ENCODE measurements at regions not wholly inside any gene's neighbourhood (a gene's known extent, or its start where the extent isn't known, plus 50 kb on each side); places are given as distances from the start of the nearest gene placed in this dataset.
"Not testable (repeated sequence)": the region's sequence is repeated elsewhere in the genome, so short reads cannot be mapped to it uniquely, and the experiment has no call there.

DNA sequence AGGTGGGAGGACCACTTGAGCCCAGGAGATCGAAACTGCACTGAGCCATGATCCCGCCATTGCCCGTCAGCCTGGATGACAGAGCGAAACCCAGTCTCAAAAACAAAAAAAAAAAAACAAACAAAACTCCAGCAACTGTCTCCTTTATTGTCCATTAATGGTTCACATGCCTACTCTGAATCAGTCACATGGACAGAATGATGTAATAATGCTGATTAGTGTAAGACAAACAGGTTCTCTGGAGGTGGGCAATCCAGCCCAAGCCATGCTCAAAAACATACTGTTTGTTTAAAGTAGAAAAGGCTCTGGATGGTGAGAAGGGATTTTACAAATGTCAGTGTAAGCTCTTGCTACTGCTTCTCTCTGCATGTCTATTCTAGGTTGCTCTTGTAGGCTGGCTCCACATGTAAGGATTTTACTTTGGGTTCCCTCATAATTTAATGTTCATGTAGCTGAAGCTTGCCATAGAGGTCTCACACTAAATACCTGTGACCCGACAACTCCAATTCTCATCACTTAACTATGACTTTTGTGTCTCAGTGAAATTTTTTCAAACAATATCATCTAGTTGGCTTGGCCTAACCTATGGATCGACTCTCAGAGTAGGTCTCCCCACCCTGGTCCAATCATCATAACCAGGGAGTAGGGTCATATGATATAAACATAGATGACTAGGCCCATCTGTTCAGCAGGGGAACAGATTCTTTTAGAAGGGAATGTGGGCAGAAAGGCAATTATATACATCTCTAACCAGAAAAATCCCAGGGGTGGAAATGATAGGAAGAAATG lies 83.9 kb upstream of the SLC39A10 start:
- Histone ChIP-seq H3K36me3 (ENCODE audit: control insufficient read depth, insufficient read depth, low read length) (no peaks in the 10 kb centered on the region), H3K27me3 (ENCODE audit: control insufficient read depth, insufficient read depth, low read length, poor library complexity, severe bottlenecking) (no peaks in the 10 kb centered on the region), H3K27ac (ENCODE audit: insufficient read depth, low read depth, low read length, poor library complexity, severe bottlenecking) (no peak overlapping the region), H3K4me3 (ENCODE audit: insufficient read depth, low read depth, low read length) (no peak overlapping the region), H3K4me1 (ENCODE audit: control insufficient read depth, insufficient read depth, low read length) (no peaks in the 10 kb centered on the region), H3K9me3 (ENCODE audit: control insufficient read depth, low read length) (no peaks in the 10 kb centered on the region)
- WGBS, 2 experiments, result 94% methylated on average over 6 of the region's 6 CpGs

DNA sequence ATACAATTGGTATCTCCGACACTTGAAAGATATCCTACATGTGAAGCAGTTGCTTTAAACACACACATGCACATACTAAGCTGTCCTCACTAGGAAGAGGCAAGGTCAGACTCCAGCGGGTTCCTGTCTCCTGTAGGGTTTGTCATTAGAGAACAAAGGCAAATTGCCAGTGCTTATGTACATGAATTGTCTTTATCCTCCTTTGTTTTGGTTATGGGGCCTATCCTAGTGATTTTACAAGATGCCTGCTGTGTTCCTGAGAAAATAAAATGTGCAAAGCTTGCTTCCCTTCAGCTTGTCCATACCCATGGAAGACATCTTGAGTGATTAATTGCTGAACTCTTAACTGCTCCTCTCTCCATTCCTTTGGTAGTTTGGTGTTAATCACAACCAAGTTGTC lies 86.7 kb upstream of the SLC39A10 start:
- Histone ChIP-seq H3K27me3 (ENCODE audit: control insufficient read depth, insufficient read depth, low read length, poor library complexity, severe bottlenecking) (no peaks in the 10 kb centered on the region), H3K4me1 (ENCODE audit: control insufficient read depth, insufficient read depth, low read length) (no peaks in the 10 kb centered on the region), H3K4me3 (ENCODE audit: insufficient read depth, low read depth, low read length) (no peak overlapping the region), H3K9me3 (ENCODE audit: control insufficient read depth, low read length) (no peaks in the 10 kb centered on the region), H3K27ac (ENCODE audit: insufficient read depth, low read depth, low read length, poor library complexity, severe bottlenecking) (no peak overlapping the region), H3K36me3 (ENCODE audit: control insufficient read depth, insufficient read depth, low read length) (no peaks in the 10 kb centered on the region)
- 76 to 81% methylated on average over 2 of the region's 2 CpGs for WGBS, 2 experiments

- WGBS, 2 experiments, result 89 to 94% methylated on average over 3 of the region's 3 CpGs
- no peak overlapping the region for H3K27ac ChIP-seq (ENCODE audit: insufficient read depth, low read depth, low read length, poor library complexity, severe bottlenecking)
- no peaks in the 10 kb centered on the region for H3K36me3 ChIP-seq (ENCODE audit: control insufficient read depth, insufficient read depth, low read length)
- H3K4me1 ChIP-seq (ENCODE audit: control insufficient read depth, insufficient read depth, low read length), result no peaks in the 10 kb centered on the region
- H3K27me3 ChIP-seq (ENCODE audit: control insufficient read depth, insufficient read depth, low read length, poor library complexity, severe bottlenecking), result no peaks in the 10 kb centered on the region
- H3K9me3 ChIP-seq (ENCODE audit: control insufficient read depth, low read length), result no peaks in the 10 kb centered on the region
- no peak overlapping the region for H3K4me3 ChIP-seq (ENCODE audit: insufficient read depth, low read depth, low read length)
Measured at GRCh38 chr2:195569255-195569654, 87.8 kb upstream of the SLC39A10 start.

GRCh38 chr2:195564625-195565135 lies 92.3 kb upstream of the SLC39A10 start:
- H3K9me3 ChIP-seq (ENCODE audit: control insufficient read depth, low read length); H3K4me1 ChIP-seq (ENCODE audit: control insufficient read depth, insufficient read depth, low read length); H3K27me3 ChIP-seq (ENCODE audit: control insufficient read depth, insufficient read depth, low read length, poor library complexity, severe bottlenecking); H3K36me3 ChIP-seq (ENCODE audit: control insufficient read depth, insufficient read depth, low read length); H3K27ac ChIP-seq (ENCODE audit: insufficient read depth, low read depth, low read length, poor library complexity, severe bottlenecking); H3K4me3 ChIP-seq (ENCODE audit: insufficient read depth, low read depth, low read length): not testable (repeated sequence)
- 95 to 96% methylated on average over 8 of the region's 8 CpGs for WGBS, 2 experiments

GRCh38 chr2:195563857-195564512 lies 93.0 kb upstream of the SLC39A10 start:
- no peaks in the 10 kb centered on the region for H3K4me1 ChIP-seq (ENCODE audit: control insufficient read depth, insufficient read depth, low read length)
- no peak overlapping the region for H3K4me3 ChIP-seq (ENCODE audit: insufficient read depth, low read depth, low read length)
- no peaks in the 10 kb centered on the region for H3K36me3 ChIP-seq (ENCODE audit: control insufficient read depth, insufficient read depth, low read length)
- WGBS, 2 experiments, result 94% methylated on average over 11 to 12 of the region's 12 CpGs
- H3K27ac ChIP-seq (ENCODE audit: insufficient read depth, low read depth, low read length, poor library complexity, severe bottlenecking), result no peak overlapping the region
- no peaks in the 10 kb centered on the region for H3K9me3 ChIP-seq (ENCODE audit: control insufficient read depth, low read length)
- H3K27me3 ChIP-seq (ENCODE audit: control insufficient read depth, insufficient read depth, low read length, poor library complexity, severe bottlenecking), result no peaks in the 10 kb centered on the region

DNA sequence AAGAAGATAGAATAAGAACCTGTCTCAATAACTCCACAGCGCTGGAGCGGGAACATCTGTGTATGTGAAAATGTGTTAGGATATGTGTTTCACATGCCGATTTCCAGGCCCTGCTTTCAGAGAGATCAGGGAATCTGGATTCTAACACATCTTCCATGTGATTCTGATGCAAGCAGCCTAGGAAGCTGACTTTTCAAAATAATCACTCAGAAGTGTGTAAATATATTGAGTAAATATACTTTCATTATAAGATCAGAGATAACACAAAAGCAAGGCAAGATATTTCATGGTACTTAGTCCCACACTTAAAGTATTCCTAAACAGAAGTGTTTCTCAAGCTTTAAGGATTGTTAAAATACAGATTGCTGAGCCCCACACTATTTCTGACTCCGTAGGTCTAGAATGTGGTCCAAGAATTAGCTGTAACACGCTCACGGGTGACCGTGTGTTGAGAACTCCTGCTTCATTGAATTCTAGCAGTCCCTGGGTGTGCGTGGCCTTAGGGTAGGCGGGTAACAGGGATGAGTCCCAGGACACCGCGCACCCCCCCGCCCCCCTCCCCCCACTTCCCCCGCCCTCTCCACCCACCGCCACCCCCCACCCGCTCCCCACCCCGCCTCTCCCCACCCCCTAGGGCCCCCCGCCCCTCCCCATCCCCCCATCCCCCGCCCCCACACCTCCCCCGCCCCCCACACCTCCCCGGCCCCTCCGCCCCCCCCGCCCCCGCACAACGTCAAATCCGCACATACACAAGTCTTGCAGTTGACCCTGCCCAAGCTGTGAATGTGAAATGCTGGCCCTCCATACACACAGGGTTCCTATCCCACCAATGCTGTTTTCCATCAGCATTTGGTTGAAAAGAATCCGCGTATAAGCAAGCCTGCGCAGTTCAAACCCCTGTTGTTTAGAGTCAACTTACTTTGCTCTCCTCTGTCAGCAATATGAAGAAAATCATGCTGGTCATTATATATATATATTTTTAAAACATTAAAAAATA lies 94.2 kb upstream of the SLC39A10 start:
- Histone ChIP-seq H3K4me1 (ENCODE audit: control insufficient read depth, insufficient read depth, low read length) (no peaks in the 10 kb centered on the region), H3K27ac (ENCODE audit: insufficient read depth, low read depth, low read length, poor library complexity, severe bottlenecking) (no peak overlapping the region), H3K4me3 (ENCODE audit: insufficient read depth, low read depth, low read length) (no peak overlapping the region), H3K9me3 (ENCODE audit: control insufficient read depth, low read length) (no peaks in the 10 kb centered on the region), H3K27me3 (ENCODE audit: control insufficient read depth, insufficient read depth, low read length, poor library complexity, severe bottlenecking) (no peaks in the 10 kb centered on the region), H3K36me3 (ENCODE audit: control insufficient read depth, insufficient read depth, low read length) (no peaks in the 10 kb centered on the region)
- WGBS, 2 experiments, result 96 to 99% methylated on average over 14 to 17 of the region's 28 CpGs

DNA sequence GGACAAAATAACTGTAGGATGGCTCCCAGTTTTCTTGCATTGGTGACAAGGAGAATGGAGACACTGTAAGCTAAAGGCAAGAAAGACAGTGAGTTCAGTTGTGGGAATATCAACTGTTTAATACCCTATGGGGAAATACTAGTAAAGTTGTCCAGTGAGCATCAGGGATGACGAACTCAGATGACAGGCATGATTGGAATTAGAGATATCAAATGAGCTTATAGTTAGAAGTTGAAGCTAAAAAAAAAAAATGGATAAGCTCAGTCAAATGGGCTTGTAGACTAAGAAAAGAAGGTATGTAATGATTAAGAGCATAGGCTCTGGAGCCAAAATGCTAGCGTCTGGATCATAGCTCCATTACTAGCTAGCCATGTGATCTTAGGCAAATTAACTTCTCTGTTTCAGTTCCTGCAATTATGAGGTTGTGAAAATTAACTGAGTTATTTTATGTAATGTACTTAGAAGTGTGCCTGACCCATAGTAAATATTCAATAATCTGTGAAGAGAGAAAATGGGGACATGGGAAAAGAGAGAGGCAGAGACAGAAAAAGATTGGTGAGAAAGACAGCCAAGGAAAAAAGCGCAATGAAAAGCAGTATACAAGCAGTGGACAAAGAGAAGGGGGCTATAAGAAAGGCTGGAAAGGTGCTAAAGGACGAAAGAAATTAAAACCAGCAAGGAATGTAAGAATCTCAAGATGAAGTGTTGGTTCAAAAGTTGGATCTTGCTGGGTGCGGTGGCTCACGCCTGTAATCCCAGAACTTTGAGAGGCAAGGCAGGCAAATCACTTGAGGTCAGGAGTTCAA lies 95.7 kb upstream of the SLC39A10 start:
- H3K36me3 ChIP-seq (ENCODE audit: control insufficient read depth, insufficient read depth, low read length), result no peaks in the 10 kb centered on the region
- 94 to 96% methylated on average over 6 of the region's 6 CpGs for WGBS, 2 experiments
- H3K27ac ChIP-seq (ENCODE audit: insufficient read depth, low read depth, low read length, poor library complexity, severe bottlenecking), result no peak overlapping the region

GRCh38 chr2:195560209-195560895 lies 96.7 kb upstream of the SLC39A10 start:
- H3K4me3 ChIP-seq (ENCODE audit: insufficient read depth, low read depth, low read length), result no peak overlapping the region
- H3K27ac ChIP-seq (ENCODE audit: insufficient read depth, low read depth, low read length, poor library complexity, severe bottlenecking), result no peak overlapping the region
- H3K4me1 ChIP-seq (ENCODE audit: control insufficient read depth, insufficient read depth, low read length), result no peaks in the 10 kb centered on the region
- no peaks in the 10 kb centered on the region for H3K27me3 ChIP-seq (ENCODE audit: control insufficient read depth, insufficient read depth, low read length, poor library complexity, severe bottlenecking)
- WGBS, 2 experiments, result 79 to 83% methylated on average over 6 to 8 of the region's 10 CpGs
- no peaks in the 10 kb centered on the region for H3K9me3 ChIP-seq (ENCODE audit: control insufficient read depth, low read length)
- no peaks in the 10 kb centered on the region for H3K36me3 ChIP-seq (ENCODE audit: control insufficient read depth, insufficient read depth, low read length)

More for the DNA sequence above, 95.7 kb upstream of the SLC39A10 start:
- no peaks in the 10 kb centered on the region for H3K4me1 ChIP-seq (ENCODE audit: control insufficient read depth, insufficient read depth, low read length)
- H3K27me3 ChIP-seq (ENCODE audit: control insufficient read depth, insufficient read depth, low read length, poor library complexity, severe bottlenecking), result no peaks in the 10 kb centered on the region
- no peaks in the 10 kb centered on the region for H3K9me3 ChIP-seq (ENCODE audit: control insufficient read depth, low read length)
- no peak overlapping the region for H3K4me3 ChIP-seq (ENCODE audit: insufficient read depth, low read depth, low read length)

DNA sequence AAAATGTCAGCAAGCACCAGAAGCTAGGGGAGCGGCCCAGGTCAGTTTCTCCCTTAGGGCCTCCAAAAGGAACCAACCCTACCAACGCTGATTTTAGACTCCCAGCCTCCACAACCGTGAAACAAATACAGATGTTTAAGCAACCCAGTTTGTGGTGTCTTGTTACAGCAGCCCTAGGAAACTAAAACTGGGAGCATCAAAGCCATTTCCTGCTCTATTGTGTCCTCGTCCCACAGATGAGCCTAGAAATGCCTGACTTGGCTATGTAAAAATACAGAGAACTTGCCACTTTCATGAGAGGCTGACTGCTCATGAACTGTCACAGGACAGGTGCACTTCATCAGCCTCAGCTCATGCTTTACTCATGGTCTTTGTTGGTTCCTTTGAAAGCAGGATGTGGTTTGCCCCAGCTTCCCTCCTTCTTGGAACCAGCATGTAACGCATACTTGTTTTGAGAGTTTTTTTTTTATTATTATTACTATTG lies 97.6 kb upstream of the SLC39A10 start:
- H3K4me3 ChIP-seq (ENCODE audit: insufficient read depth, low read depth, low read length), result no peak overlapping the region
- H3K9me3 ChIP-seq (ENCODE audit: control insufficient read depth, low read length), result no peaks in the 10 kb centered on the region
- WGBS, 2 experiments, result 50 to 58% methylated on average over 4 of the region's 5 CpGs
- H3K27ac ChIP-seq (ENCODE audit: insufficient read depth, low read depth, low read length, poor library complexity, severe bottlenecking), result no peak overlapping the region
- H3K36me3 ChIP-seq (ENCODE audit: control insufficient read depth, insufficient read depth, low read length), result no peaks in the 10 kb centered on the region
- H3K4me1 ChIP-seq (ENCODE audit: control insufficient read depth, insufficient read depth, low read length), result no peaks in the 10 kb centered on the region
- H3K27me3 ChIP-seq (ENCODE audit: control insufficient read depth, insufficient read depth, low read length, poor library complexity, severe bottlenecking), result no peaks in the 10 kb centered on the region
